ENCODE measurements at regions not wholly inside any gene's neighbourhood (a gene's known extent, or its start where the extent isn't known, plus 50 kb on each side); places are given as distances from the start of the nearest gene placed in this dataset.

GRCh38 chr19:28846094-28846812 is 366.7 kb downstream of the UQCRFS1 start:
- TF ChIP-seq MAX (IDR thresholded peaks at IDR 0.05), result no peak
- no peak for TF ChIP-seq NFIC (IDR thresholded peaks at IDR 0.05)
- TF ChIP-seq RAD21 (IDR thresholded peaks at IDR 0.05; ENCODE audit: low read depth), result no peak
- TF ChIP-seq CREB1 (IDR thresholded peaks at IDR 0.05; ENCODE audit: low read depth), result no peak
- TF ChIP-seq FOXM1 (IDR thresholded peaks at IDR 0.05; ENCODE audit: borderline replicate concordance, low read depth), result no peak
- no peak for TF ChIP-seq USF1 (IDR thresholded peaks at IDR 0.05)
- TF ChIP-seq YY1 (IDR thresholded peaks at IDR 0.05; ENCODE audit: low read depth), result no peak
- TF ChIP-seq EGR1 (IDR thresholded peaks at IDR 0.05), result no peak
- no peak for TF ChIP-seq TEAD4 (IDR thresholded peaks at IDR 0.05)
- TF ChIP-seq REST (IDR thresholded peaks at IDR 0.05; ENCODE audit: low read depth), result no peak
- TF ChIP-seq ZBTB7A (IDR thresholded peaks at IDR 0.05; ENCODE audit: low read depth), result no peak
- TF ChIP-seq CEBPB (IDR thresholded peaks at IDR 0.05), result no peak
- TF ChIP-seq TAF1 (IDR thresholded peaks at IDR 0.05; ENCODE audit: low read depth), result no peak
- no peak for TF ChIP-seq EP300 (IDR thresholded peaks at IDR 0.05; ENCODE audit: borderline replicate concordance)
- no peak for TF ChIP-seq TCF12 (IDR thresholded peaks at IDR 0.05; ENCODE audit: low read depth)

- no peak for TF ChIP-seq REST (IDR thresholded peaks at IDR 0.05; ENCODE audit: low read depth)
- TF ChIP-seq EP300 (IDR thresholded peaks at IDR 0.05; ENCODE audit: borderline replicate concordance), result no peak
- TF ChIP-seq MAX (IDR thresholded peaks at IDR 0.05), result no peak
- TF ChIP-seq CEBPB (IDR thresholded peaks at IDR 0.05), result no peak
- no peak for TF ChIP-seq TEAD4 (IDR thresholded peaks at IDR 0.05)
- TF ChIP-seq ZBTB7A (IDR thresholded peaks at IDR 0.05; ENCODE audit: low read depth), result no peak
- no peak for TF ChIP-seq YY1 (IDR thresholded peaks at IDR 0.05; ENCODE audit: low read depth)
- TF ChIP-seq USF1 (IDR thresholded peaks at IDR 0.05), result no peak
- TF ChIP-seq RAD21 (IDR thresholded peaks at IDR 0.05; ENCODE audit: low read depth), result no peak
- no peak for TF ChIP-seq TCF12 (IDR thresholded peaks at IDR 0.05; ENCODE audit: low read depth)
- TF ChIP-seq TAF1 (IDR thresholded peaks at IDR 0.05; ENCODE audit: low read depth), result no peak
- no peak for TF ChIP-seq FOXM1 (IDR thresholded peaks at IDR 0.05; ENCODE audit: borderline replicate concordance, low read depth)
- no peak for TF ChIP-seq EGR1 (IDR thresholded peaks at IDR 0.05)
- TF ChIP-seq NFIC (IDR thresholded peaks at IDR 0.05), result no peak
- no peak for TF ChIP-seq CREB1 (IDR thresholded peaks at IDR 0.05; ENCODE audit: low read depth)
Observed at GRCh38 chr19:28843761-28844492, 369.0 kb downstream of the UQCRFS1 start.

- no peak for TF ChIP-seq CREB1 (IDR thresholded peaks at IDR 0.05; ENCODE audit: low read depth)
- TF ChIP-seq MAX (IDR thresholded peaks at IDR 0.05), result no peak
- no peak for TF ChIP-seq EGR1 (IDR thresholded peaks at IDR 0.05)
- TF ChIP-seq CEBPB (IDR thresholded peaks at IDR 0.05), result no peak
- TF ChIP-seq RAD21 (IDR thresholded peaks at IDR 0.05; ENCODE audit: low read depth), result no peak
- no peak for TF ChIP-seq EP300 (IDR thresholded peaks at IDR 0.05; ENCODE audit: borderline replicate concordance)
Observed at GRCh38 chr19:28841531-28841930, 371.4 kb downstream of the UQCRFS1 start.

- no peak for TF ChIP-seq USF1 (IDR thresholded peaks at IDR 0.05)
Observed at GRCh38 chr19:28840891-28841290, 372.1 kb downstream of the UQCRFS1 start.

GRCh38 chr19:28839455-28839854 is 373.5 kb downstream of the UQCRFS1 start:
- no peak for TF ChIP-seq ZBTB7A (IDR thresholded peaks at IDR 0.05; ENCODE audit: low read depth)

All from Ishikawa (cell line).